Fibroblast of gingiva (primary cell): ENCODE measurements at regions not wholly inside any gene's neighbourhood (a gene's known extent, or its start where the extent isn't known, plus 50 kb on each side); places are given as distances from the start of the nearest gene placed in this dataset.
"Not testable (repeated sequence)": the region's sequence is repeated elsewhere in the genome, so short reads cannot be mapped to it uniquely, and the experiment has no call there.

Experiments used
- DNase-seq: peaks from one replicate; pipeline ENCODE4 v3.0.0-alpha.2; 2011; ENCODE audit warnings: low read depth

GRCh38 chr10:91088300-91089140 is 131.9 kb upstream of the PCGF5 start:
- peak; percentile 16 for DNase-seq

DNA sequence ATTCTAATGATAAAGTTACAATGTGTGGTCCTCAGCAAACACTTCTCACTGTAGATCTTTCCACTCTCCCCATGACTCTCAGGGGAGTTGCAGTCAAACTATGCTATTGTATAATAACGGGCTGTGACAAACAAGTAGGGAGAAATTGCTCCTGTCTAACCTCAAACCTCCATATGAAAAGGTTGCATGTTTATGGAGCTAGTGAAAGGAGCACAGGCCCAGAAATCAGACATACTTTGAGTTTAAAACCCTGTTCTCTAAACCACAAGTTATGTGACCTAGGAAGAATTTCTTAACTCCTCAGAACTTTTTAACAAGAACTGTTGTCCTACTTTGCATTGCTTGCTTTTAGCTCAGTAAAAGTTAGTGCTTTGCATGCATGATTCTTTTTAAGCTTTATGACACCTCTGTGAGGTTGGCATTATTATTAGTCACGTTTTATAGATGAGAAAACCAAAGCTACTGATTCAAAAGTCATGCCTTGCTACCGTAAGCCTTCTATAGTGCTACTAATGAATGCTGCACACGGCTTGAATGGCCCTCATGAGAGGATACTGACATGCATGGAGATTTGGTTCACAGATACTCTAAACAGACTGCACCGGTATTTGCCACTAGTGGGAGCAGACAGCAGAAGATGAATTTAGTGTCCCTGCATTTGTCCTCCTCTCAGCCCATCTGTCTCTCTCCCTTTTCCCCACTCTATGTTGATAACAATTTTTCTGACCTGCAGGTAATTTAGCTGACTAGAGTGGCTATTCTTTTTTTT is 129.5 kb upstream of the PCGF5 start:
- no peak for DNase-seq

GRCh38 chr10:91091780-91092179 is 128.7 kb upstream of the PCGF5 start:
- no peak for DNase-seq

DNA sequence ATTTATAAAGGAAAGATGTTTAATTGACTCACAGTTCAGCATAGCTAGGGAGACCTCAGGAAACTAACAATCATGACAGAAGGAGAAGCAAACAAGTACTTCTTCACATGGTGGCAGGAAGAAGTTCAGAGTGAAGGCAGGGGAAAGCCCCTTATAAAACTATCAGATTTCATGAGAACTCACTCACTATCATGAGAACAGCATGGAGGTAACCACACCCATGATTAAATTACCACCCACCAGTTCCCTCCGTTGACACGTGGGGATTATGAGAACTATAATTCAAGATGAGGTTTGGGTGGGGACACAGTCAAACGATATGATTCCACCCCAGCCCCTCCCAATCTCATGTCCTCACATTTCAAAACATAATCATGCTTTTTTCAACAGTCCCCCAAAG is 124.2 kb upstream of the PCGF5 start:
- no peak for DNase-seq

GRCh38 chr10:91097313-91097712 is 123.2 kb upstream of the PCGF5 start:
- no peak for DNase-seq

DNA sequence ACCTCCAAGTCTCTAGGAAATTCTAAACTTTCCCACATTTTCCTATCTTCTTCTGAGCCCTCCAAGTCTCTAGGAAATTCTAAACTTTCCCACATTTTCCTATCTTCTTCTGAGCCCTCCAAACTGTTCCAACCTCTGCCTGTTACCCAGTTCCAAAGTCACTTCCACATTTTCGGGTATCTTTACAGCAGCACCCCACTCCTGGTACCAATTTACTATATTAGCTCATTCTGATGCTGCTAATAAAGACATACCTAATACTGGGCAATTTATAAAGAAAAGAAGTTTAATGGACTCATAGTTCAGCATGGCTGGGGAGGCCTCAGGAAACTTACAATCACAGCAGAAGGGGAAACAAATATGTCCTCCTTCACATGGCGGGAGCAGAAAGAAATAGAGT is 122.4 kb upstream of the PCGF5 start:
- not testable (repeated sequence) for DNase-seq

GRCh38 chr10:91103384-91104192 is 116.9 kb upstream of the PCGF5 start:
- no peak for DNase-seq

DNA sequence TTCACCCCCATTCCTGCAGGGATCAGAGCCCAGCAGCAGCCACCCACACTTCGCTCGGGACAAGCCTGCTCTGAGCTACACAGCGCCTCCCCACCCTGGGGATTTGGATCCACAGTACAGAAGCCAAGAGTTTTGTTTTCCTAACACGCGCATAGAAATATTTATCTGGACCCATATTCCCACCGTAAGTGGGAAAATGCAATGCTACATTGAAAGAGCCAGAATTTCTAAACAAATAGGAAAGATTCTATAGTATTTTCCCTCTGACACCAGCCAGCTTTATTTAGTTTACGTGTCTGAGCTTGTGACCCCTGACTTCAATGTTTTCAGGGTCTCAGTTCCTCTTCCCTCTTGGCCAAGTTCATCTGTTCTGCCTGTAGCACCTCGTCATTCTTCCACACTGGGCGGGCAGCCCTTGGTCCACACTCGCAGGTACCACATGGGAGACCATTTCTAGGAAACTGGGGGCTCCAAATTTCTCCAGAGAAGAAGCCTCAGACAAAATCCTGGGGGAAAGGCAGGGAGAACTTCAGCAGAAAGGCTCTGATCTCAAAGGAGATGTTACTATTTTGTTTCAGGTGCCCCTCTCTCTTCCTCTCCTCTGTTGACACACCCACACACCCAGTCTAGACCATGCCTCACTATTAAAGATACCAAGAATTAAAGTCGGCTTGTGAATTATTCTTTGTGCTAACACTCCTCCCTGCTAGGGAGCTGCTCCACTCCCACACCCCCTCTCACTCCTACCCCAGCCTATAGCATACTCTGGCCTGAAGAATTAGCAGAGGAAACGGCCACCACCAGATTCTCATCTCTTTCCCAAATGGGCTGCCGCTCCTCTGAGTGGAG is 116.0 kb upstream of the PCGF5 start:
- DNase-seq: no peak

DNA sequence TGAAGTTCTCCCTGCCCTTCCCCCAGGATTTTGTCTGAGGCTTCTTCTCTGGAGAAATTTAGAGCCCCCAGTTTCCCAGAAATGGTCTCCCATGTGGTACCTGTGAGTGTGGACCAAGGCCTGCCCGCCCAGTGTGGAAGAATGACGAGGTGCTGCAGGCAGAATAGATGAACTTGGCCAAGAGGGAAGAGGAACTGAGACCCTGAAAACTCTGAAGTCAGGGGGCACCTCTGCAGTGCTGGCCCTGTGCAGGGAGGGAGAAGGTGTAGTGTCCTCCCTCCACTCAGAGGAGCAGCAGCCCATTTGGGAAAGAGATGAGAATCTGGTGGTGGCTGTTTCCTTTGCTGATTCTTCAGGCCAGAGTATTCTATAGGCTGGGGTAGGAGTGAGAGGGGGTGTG is 115.2 kb upstream of the PCGF5 start:
- DNase-seq: no peak

- DNase-seq: no peak
Measured at GRCh38 chr10:91108820-91109219, 111.6 kb upstream of the PCGF5 start.

DNA sequence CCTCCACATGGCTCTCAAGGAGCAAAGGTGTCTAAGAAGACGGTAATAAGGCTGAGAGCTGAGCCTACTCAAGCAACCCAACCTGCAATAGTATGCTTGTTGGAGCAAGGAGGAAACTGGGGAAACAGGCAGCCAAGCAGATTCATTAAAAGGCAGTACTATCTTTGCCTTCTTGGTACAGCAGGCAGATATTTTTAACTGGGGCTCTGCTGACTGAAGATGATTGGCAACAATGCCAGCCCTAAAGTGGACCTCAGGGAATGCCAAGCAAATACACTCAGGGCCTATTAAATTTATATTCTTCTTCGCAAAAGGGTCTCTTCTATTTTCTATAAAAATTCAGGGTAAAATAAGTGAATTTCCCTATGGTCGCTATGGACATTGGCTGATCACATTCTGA is 109.4 kb upstream of the PCGF5 start:
- no peak for DNase-seq

- DNase-seq: no peak
Measured at GRCh38 chr10:91115618-91116390, 104.7 kb upstream of the PCGF5 start.

- DNase-seq: no peak
Measured at GRCh38 chr10:91117505-91117904, 103.0 kb upstream of the PCGF5 start.

- no peak for DNase-seq
Measured at GRCh38 chr10:91120348-91120747, 100.1 kb upstream of the PCGF5 start.

- no peak for DNase-seq
Measured at GRCh38 chr10:91123261-91123660, 97.2 kb upstream of the PCGF5 start.

GRCh38 chr10:91124016-91124415 is 96.4 kb upstream of the PCGF5 start:
- DNase-seq: no peak

DNA sequence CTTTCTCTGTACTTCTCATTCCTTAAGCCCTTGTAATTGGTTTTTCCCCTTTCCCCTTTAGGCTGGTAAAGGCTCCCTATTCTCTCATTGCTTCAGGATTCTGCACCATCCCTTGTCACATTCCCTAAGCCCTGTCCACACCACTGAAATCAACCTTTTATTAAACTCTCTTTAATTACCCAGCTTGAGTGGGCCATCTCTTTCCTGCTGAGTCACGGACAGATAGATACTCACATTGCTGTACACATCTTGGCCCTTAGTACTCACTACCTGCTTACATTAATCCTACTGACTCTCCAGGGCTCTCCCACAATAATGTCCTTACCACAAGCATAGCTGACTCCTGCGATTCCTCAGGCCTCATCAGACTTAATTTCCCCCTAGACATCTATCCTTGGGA is 94.0 kb upstream of the PCGF5 start:
- no peak for DNase-seq

- DNase-seq: no peak
Measured at GRCh38 chr10:91127341-91128082, 93.0 kb upstream of the PCGF5 start.

DNA sequence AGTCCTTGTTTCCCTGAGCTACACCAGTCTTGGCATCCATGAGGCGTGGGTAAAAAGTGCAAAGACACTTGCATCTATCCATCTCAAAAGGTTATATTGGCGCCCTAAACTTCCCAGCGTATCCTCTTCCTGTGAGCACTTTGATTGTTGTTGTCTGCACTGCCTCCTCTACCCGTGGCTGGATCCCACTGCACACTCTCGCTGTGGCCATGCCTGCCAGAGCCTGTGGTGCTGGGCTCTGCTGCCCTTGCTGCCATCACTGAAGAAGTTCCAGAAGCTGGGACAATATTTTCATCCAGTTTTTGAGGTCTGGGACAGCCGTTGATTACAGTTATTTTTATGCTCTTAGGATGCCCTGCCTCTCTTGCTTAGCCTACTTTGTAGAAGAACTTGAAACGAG is 85.3 kb upstream of the PCGF5 start:
- DNase-seq: no peak

DNA sequence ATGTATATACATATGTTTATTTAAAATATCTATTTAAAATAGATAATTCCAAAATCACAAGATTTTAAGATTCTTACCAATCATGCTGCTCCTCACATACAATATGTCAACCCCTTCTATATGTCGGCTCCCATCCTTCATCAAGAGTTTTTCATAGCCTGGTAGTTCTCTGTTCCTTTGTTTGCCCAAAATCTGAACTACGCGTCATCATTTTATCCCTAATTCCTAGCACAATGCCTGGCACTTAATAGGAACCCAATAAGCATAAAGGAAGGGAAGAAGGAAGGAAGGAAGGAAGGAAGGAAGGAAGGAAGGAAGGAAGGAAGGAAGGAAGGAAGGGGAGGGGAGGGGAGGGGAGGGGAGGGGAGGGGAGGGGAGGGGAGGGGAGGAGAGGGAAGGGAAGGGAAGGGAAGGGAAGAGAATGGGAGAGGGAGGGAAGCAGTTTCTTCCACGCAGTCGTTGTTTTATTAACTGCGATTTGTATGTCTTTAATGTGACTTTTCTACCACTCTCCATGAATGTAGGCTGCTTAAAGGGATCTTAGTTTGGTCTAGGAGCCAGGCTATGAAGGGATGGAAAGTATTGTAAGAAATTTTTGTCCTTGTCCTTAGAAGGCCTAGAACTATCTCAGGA is 83.3 kb upstream of the PCGF5 start:
- no peak for DNase-seq
